GM18499 (cell line): ENCODE measurements at regions not wholly inside any gene's neighbourhood (a gene's known extent, or its start where the extent isn't known, plus 50 kb on each side); places are given as distances from the start of the nearest gene placed in this dataset.
"Not testable (repeated sequence)": the region's sequence is repeated elsewhere in the genome, so short reads cannot be mapped to it uniquely, and the experiment has no call there.

ENCODE experiments used
- ATAC-seq: cut with Tn5 transposase; IDR thresholded peaks from one replicate; pipeline ENCODE4 v1.9.1; 2021; ENCODE audit warnings: moderate number of reproducible peaks; ENCODE audit not compliant: insufficient read depth, unreplicated experiment

- no peak for ATAC-seq
Observed at GRCh38 chr17:64732336-64733006, 70.4 kb upstream of the SMURF2 start.

- not testable (repeated sequence) for ATAC-seq
Observed at GRCh38 chr17:64730023-64730422, 67.9 kb upstream of the SMURF2 start.

GRCh38 chr17:64729201-64729600 lies 67.1 kb upstream of the SMURF2 start:
- ATAC-seq = no peak

DNA sequence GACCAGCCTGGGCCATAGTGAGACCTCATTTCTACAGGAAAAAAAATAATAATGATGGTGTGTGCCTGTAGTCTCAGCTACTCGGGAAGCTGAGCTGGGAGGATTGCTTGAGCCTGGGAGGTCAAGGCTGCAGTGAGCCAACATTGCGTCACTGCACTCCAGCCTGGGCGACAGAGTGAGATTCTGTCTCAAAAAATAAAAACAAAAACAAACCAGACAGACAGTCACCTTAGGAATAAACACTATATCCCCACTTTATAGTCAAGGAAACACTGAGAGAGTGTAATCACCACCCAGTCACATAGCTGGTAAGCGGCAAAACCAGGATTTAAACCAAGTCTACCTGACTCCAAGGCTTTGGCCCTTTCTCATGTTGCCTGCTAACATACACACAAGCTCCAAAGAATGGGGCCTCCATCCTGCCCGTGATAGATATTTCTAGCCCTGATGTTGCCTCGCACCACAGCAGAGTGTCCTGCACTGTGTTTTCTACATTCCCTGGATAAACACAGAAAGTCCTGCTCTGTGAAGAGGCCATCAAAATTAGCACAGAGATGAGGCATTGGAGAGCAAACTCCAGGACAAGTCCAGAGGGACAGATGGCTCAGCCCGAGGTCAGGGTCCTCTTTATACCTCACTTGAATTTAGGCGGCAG lies 66.1 kb upstream of the SMURF2 start:
- ATAC-seq = no peak

- ATAC-seq = not testable (repeated sequence)
Observed at GRCh38 chr17:64726025-64726424, 63.9 kb upstream of the SMURF2 start.

DNA sequence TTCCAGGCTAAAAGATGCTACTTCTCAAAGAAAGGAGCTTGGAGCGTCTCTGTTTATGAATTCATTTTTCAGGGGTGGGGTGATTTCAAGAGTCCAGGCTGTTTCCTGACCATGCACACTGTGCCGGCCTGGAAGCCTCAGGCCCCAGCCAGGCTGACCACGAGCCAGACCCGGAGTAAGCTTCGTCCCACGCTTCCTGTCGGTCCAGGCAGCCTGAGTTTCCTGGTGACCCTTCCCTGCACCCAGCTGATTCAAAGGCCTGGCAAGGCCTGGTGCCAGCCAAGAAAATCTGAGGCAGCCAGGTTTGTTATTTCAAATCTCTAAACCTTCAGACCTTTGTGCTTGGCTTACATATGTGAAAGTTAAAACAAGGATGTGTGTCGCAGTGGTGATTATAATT lies 62.1 kb upstream of the SMURF2 start:
- not testable (repeated sequence) for ATAC-seq

- no peak for ATAC-seq
Observed at GRCh38 chr17:64723781-64724180, 61.7 kb upstream of the SMURF2 start.

- ATAC-seq = not testable (repeated sequence)
Observed at GRCh38 chr17:64721556-64721955, 59.4 kb upstream of the SMURF2 start.

- not testable (repeated sequence) for ATAC-seq
Observed at GRCh38 chr17:64720253-64720652, 58.1 kb upstream of the SMURF2 start.

DNA sequence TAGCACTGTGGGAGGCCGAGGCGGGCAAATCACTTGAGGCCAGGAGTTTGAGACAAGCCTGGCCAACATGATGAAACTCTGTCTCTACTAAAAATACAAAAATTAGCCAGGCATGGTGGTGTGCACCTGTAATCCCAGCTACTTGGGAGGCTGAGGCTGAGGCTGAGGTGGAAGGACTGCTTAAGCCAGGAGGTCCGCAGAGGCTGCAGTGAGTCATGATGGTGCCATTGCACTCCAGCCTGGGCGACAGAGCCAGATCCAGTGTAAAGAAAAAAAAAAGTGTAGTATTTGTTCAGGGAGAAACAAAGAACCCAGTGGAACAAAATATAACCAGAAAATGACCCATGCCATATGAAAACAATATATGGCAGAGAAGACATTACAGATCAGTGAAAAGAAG lies 57.4 kb upstream of the SMURF2 start:
- ATAC-seq = not testable (repeated sequence)

- not testable (repeated sequence) for ATAC-seq
Observed at GRCh38 chr17:64718816-64719215, 56.7 kb upstream of the SMURF2 start.

DNA sequence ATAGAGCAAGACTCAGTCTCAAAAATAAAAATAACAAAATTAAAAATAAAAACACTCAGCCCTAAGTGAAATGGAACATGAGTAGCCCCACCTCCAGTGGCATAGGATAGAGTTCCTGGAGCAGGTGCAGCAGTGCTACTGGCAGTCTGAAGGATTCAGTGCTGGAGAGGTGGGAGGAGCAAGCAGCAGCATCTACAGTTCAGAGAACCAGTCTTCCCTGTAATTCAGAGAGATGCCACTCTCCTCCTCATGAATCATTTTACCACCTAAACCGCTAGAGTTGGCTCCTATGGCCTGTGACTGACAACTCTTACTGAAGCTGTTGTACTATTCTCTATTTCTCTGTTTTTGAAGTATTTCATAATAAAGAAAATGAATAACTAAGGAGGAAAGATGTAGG lies 56.0 kb upstream of the SMURF2 start:
- ATAC-seq = no peak

DNA sequence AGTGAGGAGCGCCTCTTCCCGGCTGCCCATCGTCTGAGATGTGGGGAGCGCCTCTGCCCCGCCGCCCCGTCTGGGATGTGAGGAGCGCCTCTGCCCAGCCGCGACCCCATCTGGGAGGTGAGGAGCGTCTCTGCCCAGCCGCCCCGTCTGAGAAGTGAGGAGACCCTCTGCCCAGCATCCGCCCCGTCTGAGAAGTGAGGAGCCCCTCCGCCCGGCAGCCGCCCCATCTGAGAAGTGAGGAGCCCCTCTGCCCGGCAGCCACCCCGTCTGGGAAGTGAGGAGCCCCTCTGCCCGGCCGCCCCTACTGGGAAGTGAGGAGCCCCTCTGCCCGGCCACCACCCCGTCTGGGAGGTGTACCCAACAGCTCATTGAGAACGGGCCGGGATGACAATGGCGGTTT lies 54.4 kb upstream of the SMURF2 start:
- not testable (repeated sequence) for ATAC-seq

GRCh38 chr17:64713786-64714185 lies 51.7 kb upstream of the SMURF2 start:
- ATAC-seq = not testable (repeated sequence)

GRCh38 chr17:64712557-64713351 lies 50.6 kb upstream of the SMURF2 start:
- peak; percentile 77 for ATAC-seq
